Thoracic aorta (tissue), 2 donors: ENCODE measurements at regions not wholly inside any gene's neighbourhood (a gene's known extent, or its start where the extent isn't known, plus 50 kb on each side); places are given as distances from the start of the nearest gene placed in this dataset.

ENCODE experiments used
- ATAC-seq: fragments of 150-250 bp; one replicate; pipeline ENCODE4 v1.8.0; 2017; ENCODE audit warnings: low read depth; ENCODE audit not compliant: insufficient number of reproducible peaks, low FRiP score
- DNase-seq: peaks from one replicate; pipeline ENCODE4 v3.0.0-alpha.2; 2020; ENCODE audit warnings: low spot score
- H3K27ac ChIP-seq, 2 donors: fragments of 200-600 bp; sonication (generic); 1 replicate in 1 of 2; 2 replicates in 1 of 2; pipeline ENCODE4 v1.5.1; 2016; ENCODE audit warnings: mild to moderate bottlenecking in 2 of 2, moderate library complexity in 2 of 2
- H3K27me3 ChIP-seq: fragments of 200-600 bp; sonication (generic); replicated peaks from 2 replicates; pipeline ENCODE4 v1.6.0; 2016; ENCODE audit warnings: mild to moderate bottlenecking; ENCODE audit not compliant: insufficient read depth
- H3K36me3 ChIP-seq: fragments of 200-600 bp; sonication (generic); one replicate; pipeline ENCODE4 v1.5.1; 2016
- H3K4me1 ChIP-seq, 2 donors: fragments of 200-600 bp; sonication (generic); 1 replicate in 1 of 2; 2 replicates in 1 of 2; pipeline versions ENCODE4 v1.5.1 to v1.6.0; 2016; ENCODE audit warnings: low read depth in 2 of 2, mild to moderate bottlenecking in 1 of 2; ENCODE audit not compliant: control insufficient read depth in 1 of 2
- H3K4me3 ChIP-seq: fragments of 200-600 bp; sonication (generic); 2 replicates; pipeline ENCODE4 v1.5.1; 2016; ENCODE audit warnings: mild to moderate bottlenecking
- H3K9me3 ChIP-seq: fragments of 200-600 bp; sonication (generic); 2 replicates; pipeline ENCODE4 v1.5.1; 2016
- TF ChIP-seq, protein P1 (sequence below): fragments of 200-600 bp; sonication (generic); IDR thresholded peaks from one replicate; pipeline ENCODE4 v1.5.1; 2019; ENCODE audit warnings: antibody characterized with exemption

DNA sequence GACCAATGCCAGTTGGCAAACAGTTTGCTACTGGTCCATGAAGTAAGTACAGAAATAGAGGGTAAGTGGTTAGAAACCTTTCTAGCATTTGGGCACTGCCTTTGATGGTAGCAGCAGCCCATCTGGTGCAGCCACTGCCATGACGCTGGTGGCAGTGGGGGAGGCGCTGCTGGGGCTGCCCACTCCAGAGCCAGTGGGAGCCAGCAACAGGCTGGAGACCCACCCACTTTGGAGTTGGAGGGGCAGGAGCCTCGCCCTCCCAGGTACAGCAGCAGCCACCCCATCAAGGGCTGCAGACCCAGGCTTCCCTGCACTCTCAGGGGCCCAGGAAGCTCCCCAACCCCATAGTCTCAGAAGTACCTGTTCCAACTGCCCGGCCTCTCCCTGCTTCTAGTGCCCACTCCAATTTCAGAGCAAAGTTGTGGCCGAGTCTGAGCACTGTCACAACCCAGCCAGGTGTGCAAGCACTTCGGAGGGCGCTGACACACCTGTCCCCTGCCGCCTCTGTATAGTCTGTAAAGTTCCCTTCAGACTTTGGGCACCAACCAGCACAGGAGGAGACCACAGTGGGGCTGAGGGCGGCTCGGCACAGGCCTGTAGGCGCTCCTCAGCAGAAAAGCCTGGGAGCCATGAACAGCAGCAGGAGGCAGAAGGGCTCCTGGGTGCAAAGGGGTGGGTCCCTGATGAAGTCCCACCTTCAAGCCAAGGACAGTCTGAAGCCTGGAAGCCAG is 125.6 kb upstream of the CCDC150 start:
- Histone ChIP-seq H3K27ac (no peak overlapping the region), H3K36me3 (no peaks in the 10 kb centered on the region), H3K4me3 (no peak overlapping the region), H3K27me3 (no peaks in the 10 kb centered on the region), H3K4me1 (no peaks in the 10 kb centered on the region), H3K9me3 (no peaks in the 10 kb centered on the region)
- ATAC-seq (no peak), DNase-seq (no peak)
- TF ChIP-seq, protein P1, sequence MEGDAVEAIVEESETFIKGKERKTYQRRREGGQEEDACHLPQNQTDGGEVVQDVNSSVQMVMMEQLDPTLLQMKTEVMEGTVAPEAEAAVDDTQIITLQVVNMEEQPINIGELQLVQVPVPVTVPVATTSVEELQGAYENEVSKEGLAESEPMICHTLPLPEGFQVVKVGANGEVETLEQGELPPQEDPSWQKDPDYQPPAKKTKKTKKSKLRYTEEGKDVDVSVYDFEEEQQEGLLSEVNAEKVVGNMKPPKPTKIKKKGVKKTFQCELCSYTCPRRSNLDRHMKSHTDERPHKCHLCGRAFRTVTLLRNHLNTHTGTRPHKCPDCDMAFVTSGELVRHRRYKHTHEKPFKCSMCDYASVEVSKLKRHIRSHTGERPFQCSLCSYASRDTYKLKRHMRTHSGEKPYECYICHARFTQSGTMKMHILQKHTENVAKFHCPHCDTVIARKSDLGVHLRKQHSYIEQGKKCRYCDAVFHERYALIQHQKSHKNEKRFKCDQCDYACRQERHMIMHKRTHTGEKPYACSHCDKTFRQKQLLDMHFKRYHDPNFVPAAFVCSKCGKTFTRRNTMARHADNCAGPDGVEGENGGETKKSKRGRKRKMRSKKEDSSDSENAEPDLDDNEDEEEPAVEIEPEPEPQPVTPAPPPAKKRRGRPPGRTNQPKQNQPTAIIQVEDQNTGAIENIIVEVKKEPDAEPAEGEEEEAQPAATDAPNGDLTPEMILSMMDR = no peak

DNA sequence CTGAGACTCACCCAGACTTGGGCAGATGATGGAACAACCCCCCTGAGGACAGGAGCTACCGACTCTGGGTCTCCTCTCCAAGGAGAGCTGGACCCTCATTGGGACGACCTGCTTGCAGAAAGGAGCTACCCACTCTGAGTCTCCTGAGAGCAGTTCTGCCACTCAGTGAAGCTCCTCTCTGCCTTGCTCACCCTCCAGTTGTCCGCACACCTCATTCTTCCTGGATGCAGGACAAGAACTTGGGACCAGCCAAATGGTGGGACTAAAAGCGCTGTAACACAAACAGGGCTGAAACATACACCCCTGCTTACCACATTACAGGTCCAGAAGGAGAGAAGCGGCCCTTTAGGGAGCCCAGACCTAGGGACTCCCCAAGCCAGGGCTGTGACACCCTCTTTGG is 124.9 kb upstream of the CCDC150 start:
- DNase-seq = no peak
- TF ChIP-seq, protein P1 = no peak
- Histone ChIP-seq H3K4me3 (no peak overlapping the region), H3K9me3 (no peaks in the 10 kb centered on the region), H3K27me3 (no peaks in the 10 kb centered on the region), H3K27ac (no peak overlapping the region), H3K4me1 (no peaks in the 10 kb centered on the region), H3K36me3 (no peaks in the 10 kb centered on the region)
- no peak for ATAC-seq

DNA sequence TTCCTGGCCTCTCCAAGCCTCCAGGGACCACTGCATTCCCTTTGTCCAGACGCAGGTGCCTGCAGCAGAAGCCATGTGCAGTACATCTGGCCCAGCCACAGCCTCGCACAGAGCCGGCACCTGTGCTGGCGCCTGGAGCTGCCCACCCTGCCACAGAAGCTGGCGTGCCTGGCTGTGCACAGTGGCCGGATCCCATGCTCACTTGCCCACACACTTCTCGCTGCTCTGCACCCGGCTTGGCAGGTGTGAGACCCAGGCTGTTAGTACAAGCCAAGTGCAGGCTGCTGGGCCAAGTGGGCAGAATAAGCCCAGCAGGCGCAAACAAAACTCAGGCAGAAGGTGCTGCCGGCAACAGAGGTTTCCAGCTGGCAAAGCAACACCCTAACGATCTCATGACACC is 124.5 kb upstream of the CCDC150 start:
- DNase-seq = no peak
- Histone ChIP-seq H3K27ac (no peak overlapping the region), H3K9me3 (no peaks in the 10 kb centered on the region), H3K4me3 (no peak overlapping the region), H3K4me1 (no peaks in the 10 kb centered on the region), H3K27me3 (no peaks in the 10 kb centered on the region), H3K36me3 (no peaks in the 10 kb centered on the region)
- no peak for ATAC-seq
- TF ChIP-seq, protein P1 = no peak

DNA sequence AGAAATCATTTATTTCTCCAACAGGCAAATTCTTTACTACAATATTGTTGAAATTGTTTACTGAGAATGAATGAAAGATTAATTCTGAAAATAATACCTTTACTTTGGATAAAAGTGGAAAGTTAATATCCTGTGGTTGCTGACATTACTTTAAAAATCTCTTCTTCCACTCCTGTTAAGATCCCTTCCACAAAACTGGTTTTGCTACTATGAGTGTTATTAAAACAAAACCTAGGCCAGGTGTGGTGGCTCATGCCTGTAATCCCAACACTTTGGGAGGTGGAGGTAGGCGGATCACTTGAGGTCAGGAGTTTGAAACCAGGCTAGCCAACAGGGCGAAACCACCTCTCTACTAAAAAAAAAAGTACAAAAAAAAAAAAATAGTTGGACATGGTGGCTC is 123.9 kb upstream of the CCDC150 start:
- Histone ChIP-seq H3K4me1 (no peaks in the 10 kb centered on the region), H3K4me3 (no peak overlapping the region), H3K27me3 (no peaks in the 10 kb centered on the region), H3K36me3 (no peaks in the 10 kb centered on the region), H3K27ac (no peak overlapping the region), H3K9me3 (no peaks in the 10 kb centered on the region)
- no peak for ATAC-seq
- TF ChIP-seq, protein P1 = no peak
- no peak for DNase-seq

DNA sequence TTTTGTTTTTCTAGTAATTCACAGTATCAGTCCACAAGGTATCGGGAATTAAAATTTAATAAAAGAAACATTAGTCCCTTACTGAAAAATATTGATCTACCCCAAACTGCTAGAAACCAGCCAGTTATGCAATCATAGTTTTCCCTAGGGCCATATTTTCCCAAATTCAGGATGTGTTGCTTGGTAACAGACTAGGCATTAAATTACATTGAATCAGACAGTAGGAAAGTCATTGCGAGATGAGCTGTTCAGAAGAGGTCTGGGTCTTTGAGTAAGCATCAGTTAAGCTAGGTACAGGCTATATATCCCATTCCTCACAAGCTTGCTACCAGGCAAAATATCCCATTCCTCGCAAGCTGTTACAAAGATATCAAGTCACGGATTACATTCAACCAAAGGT is 123.0 kb upstream of the CCDC150 start:
- ATAC-seq (no peak), DNase-seq (no peak)

More for the DNA sequence above, 123.0 kb upstream of the CCDC150 start:
- Histone ChIP-seq H3K36me3 (no peaks in the 10 kb centered on the region), H3K27me3 (no peaks in the 10 kb centered on the region), H3K27ac (no peak overlapping the region), H3K4me3 (no peak overlapping the region), H3K9me3 (no peaks in the 10 kb centered on the region), H3K4me1 (no peaks in the 10 kb centered on the region)
- TF ChIP-seq, protein P1 = no peak
